ENCODE measurements at regions not wholly inside any gene's neighbourhood (a gene's known extent, or its start where the extent isn't known, plus 50 kb on each side); places are given as distances from the start of the nearest gene placed in this dataset.
"Not testable (repeated sequence)": the region's sequence is repeated elsewhere in the genome, so short reads cannot be mapped to it uniquely, and the experiment has no call there.

- no peak for DNase-seq
Measured at GRCh38 chr7:125444864-125445263, 515.2 kb upstream of the POT1 start.

DNA sequence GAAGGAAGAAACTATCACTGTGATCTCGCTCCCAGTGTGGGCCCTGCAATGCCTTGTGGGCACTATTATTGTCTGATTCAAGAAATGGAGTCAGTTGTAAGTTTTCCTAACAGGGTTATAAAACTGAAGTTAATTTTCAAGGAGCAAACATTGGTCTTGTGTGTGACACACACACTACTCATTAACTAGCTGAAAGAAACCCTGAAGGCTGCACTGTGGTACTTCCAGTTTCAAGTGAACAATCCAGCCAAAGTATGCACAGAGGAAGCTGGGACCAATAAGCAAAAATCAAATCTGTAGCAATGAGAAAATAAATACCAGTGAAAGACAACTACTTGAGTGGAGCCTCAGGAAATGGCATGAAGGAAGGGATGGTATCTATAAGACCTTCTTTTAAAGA, 506.6 kb upstream of the POT1 start:
- no peak for DNase-seq

GRCh38 chr7:125431349-125431748, 501.7 kb upstream of the POT1 start:
- DNase-seq = no peak

- no peak for DNase-seq
Measured at GRCh38 chr7:125430013-125430412, 500.4 kb upstream of the POT1 start.

DNA sequence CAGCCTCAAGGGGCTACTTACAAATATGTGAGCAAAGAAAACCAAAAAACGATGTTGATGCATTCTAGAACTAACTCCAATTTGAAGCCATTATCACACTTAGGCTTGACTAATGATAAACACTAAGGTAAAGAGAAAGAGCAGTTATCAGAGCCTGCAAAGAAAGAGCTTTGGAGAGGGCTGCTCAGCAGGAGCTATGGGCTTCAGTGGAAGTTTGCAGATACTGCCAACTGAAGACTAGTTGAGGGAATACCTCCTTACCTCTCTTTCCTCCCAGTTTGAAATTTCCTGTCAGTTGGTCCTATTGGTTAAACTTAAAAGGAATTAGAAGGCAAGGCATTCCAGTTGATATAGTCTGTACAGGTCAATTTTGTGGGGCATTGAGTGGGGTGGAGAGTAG, 498.1 kb upstream of the POT1 start:
- DNase-seq = no peak

DNA sequence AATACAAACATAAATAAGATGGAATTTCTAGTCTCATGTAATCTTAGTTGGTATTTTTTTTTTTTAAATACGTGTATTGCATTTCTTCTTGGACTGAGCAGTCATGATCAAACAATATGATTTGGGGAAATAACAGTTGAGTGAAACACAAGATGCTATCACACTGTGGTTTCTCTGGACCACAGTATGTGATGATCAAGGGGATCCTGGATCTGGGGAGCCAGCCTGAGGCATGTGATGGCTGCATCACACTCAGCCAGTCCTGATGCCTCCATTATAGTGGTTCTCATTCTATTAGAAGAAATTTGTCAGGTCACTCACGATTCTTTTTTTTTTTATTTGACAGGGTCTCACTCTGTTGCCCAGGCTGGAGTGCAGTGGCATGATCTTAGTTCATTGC, 495.9 kb upstream of the POT1 start:
- no peak for DNase-seq

DNA sequence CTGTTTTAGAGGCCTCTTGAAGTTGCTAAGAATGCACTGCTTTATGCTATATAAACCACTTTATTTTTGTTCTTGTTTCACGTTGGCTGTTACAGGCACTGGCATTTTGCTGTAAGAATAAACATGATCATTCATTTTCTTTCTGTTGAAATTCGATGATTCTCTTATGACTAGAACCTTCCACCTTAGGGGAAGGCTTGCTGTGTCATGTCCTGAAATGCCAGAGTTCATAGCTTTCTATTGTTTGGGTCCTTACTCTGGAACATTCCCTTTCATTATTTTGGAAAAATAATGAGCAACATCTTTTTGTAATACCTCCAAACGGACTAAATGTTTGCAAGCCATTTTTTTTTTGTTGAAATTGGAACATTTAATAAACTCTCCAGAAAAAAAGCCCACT, 495.1 kb upstream of the POT1 start:
- no peak for DNase-seq

GRCh38 chr7:125423458-125424155, 494.0 kb upstream of the POT1 start:
- no peak for DNase-seq

DNA sequence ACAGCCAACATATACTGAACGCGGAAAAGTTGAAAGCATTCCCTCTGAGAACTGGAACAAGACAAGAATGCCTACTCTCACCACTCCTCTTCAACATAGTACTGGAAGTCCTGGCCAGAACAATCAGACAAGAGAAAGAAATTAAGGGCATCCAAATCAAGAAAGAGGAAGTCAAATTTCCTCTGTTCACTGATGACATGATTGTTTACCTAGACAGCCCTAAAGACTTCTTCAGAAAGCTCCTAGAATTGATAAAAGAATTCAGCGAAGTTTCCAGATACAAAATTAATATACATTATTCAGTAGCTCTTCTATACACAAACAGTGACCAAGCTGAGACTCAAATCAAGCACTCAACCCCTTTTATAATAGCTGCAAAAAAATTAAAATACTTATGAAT, 491.8 kb upstream of the POT1 start:
- DNase-seq = not testable (repeated sequence)

GRCh38 chr7:125412890-125413665, 483.5 kb upstream of the POT1 start:
- no peak for DNase-seq

GRCh38 chr7:125409921-125410320, 480.3 kb upstream of the POT1 start:
- DNase-seq = no peak

DNA sequence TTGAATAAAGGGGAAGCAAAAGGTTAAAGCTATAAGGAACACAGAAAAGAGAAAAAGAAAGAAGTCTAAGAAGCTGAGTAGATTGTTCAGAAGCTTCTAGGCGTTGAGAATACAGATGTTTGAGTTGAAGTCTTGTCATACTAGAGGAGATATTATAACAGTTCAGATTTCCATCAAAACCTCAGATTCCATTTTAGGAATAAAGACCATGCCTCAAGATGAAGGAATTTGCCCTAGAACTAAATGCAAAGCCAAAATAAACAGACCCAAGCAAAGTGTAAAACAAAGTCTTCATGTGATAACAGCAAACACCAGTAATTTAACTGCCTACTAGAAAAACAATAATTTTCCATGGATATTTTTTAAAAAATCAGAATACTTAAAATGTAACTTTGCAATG, 476.5 kb upstream of the POT1 start:
- no peak for DNase-seq

- DNase-seq = no peak
Measured at GRCh38 chr7:125399408-125399807, 469.8 kb upstream of the POT1 start.

GRCh38 chr7:125396466-125397151, 467.0 kb upstream of the POT1 start:
- no peak for DNase-seq

DNA sequence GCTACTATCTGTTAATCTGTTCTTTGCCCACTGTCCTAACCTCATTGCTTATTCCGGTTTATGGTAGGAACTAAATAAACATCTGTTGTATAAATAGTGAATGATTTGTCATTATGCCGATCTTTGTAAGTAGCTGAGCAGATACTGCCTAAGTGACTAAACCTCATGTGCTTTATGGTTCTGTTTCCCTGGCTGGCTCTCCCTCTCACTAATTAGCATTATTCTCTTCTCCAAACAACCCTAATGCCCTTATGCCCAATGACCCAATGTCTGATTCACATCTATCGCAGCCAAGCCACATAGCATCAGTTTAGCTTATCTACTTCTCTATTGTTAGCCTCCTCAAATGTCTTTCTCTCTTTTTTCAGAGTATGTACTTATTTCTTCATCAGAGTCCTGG, 462.3 kb upstream of the POT1 start:
- DNase-seq = no peak

GRCh38 chr7:125390981-125391380, 461.4 kb upstream of the POT1 start:
- no peak for DNase-seq

DNA sequence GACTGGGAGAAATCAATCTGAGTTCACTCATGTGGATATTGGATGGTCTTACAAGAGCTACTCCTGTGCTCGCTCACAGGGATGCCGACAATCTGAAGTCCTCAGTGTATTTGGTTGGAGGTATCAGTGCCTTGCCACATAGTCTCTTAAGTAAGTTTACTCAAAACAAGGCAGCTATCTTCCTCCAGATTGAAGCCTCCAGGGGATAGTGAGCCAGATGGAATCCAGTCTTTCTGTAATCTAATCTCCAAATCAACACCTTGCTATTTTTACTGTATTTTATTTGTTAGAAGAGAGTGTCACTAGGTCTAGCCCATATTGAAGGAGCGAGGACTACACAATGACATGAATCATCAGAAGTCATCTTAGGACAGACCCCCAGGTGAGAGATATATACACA, 456.6 kb upstream of the POT1 start:
- no peak for DNase-seq

GRCh38 chr7:125383324-125383723, 453.7 kb upstream of the POT1 start:
- no peak for DNase-seq

GRCh38 chr7:125382401-125382800, 452.8 kb upstream of the POT1 start:
- DNase-seq = no peak

GRCh38 chr7:125375942-125376341, 446.3 kb upstream of the POT1 start:
- DNase-seq = no peak

- no peak for DNase-seq
Measured at GRCh38 chr7:125370502-125370901, 440.9 kb upstream of the POT1 start.

DNA sequence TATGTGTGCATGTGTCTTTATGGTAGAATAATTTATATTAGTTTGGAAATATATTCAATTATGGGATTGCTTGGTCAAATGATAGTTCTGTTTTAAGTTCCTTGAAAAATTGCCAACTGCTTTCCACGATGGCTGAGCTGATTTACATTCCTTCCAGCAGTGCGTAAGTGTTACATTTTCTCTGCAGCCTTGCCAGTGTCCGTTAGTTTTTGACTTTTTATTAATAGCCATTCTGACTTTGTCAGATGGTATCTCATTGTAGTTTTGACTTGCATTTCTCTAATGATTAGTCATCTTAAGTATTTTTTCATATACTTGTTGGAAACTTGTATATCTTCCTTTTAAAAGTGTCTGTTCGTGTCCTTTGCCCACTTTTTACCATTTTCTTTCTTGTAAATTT, 434.2 kb upstream of the POT1 start:
- no peak for DNase-seq

GRCh38 chr7:125358551-125359167, 429.0 kb upstream of the POT1 start:
- no peak for DNase-seq

Measured in DMS 273 treated with DMSO at 0.1 percent for 48 hours (cell line).